ENCODE measurements at regions not wholly inside any gene's neighbourhood (a gene's known extent, or its start where the extent isn't known, plus 50 kb on each side); places are given as distances from the start of the nearest gene placed in this dataset.

DNA sequence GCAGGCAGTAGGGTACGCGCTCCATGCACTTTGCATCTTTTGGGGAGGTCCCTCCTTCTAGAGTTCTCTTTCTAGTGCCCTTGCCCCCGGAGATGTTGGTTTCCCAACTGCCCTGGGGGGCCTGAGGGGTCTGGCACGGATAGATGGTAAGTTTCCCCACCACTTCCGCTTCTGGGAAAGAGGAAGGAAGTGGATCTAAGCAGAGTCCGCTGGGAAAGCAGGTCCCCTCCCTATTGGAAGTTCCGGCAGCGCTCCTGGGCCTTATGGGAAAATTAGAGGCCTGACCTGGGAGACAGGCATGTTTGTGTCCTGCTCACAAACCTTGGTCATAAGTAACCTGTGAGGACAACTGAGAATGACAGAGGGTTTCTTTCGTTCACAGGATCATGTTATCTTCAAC, 274.4 kb downstream of the RPS6KC1 start:
- TF ChIP-seq, protein P1, sequence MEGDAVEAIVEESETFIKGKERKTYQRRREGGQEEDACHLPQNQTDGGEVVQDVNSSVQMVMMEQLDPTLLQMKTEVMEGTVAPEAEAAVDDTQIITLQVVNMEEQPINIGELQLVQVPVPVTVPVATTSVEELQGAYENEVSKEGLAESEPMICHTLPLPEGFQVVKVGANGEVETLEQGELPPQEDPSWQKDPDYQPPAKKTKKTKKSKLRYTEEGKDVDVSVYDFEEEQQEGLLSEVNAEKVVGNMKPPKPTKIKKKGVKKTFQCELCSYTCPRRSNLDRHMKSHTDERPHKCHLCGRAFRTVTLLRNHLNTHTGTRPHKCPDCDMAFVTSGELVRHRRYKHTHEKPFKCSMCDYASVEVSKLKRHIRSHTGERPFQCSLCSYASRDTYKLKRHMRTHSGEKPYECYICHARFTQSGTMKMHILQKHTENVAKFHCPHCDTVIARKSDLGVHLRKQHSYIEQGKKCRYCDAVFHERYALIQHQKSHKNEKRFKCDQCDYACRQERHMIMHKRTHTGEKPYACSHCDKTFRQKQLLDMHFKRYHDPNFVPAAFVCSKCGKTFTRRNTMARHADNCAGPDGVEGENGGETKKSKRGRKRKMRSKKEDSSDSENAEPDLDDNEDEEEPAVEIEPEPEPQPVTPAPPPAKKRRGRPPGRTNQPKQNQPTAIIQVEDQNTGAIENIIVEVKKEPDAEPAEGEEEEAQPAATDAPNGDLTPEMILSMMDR (IDR thresholded peaks at IDR 0.05; ENCODE audit: low read depth, low read length, poor library complexity, severe bottlenecking), result no peak
- no peak for TF ChIP-seq EZH2phosphoT487 (IDR thresholded peaks at IDR 0.05; ENCODE audit: borderline replicate concordance, low read length)
